Ecto neural progenitor cell (in vitro differentiated cells): ENCODE measurements at regions not wholly inside any gene's neighbourhood (a gene's known extent, or its start where the extent isn't known, plus 50 kb on each side); places are given as distances from the start of the nearest gene placed in this dataset.
"Not testable (repeated sequence)": the region's sequence is repeated elsewhere in the genome, so short reads cannot be mapped to it uniquely, and the experiment has no call there.

Experiments used
- DNase-seq: peaks from one replicate; pipeline ENCODE4 v3.0.0-alpha.2; 2018; ENCODE audit warnings: low spot score

- no peak for DNase-seq
Observed at GRCh38 chr6:144689503-144690040, 404.4 kb downstream of the UTRN start.

GRCh38 chr6:144690133-144690532, 405.0 kb downstream of the UTRN start:
- no peak for DNase-seq

GRCh38 chr6:144690666-144691065, 405.5 kb downstream of the UTRN start:
- DNase-seq = no peak

- DNase-seq = not testable (repeated sequence)
Observed at GRCh38 chr6:144692050-144692449, 406.9 kb downstream of the UTRN start.

GRCh38 chr6:144695858-144696533, 410.9 kb downstream of the UTRN start:
- no peak for DNase-seq

GRCh38 chr6:144696610-144697368, 411.7 kb downstream of the UTRN start:
- DNase-seq = no peak

GRCh38 chr6:144697369-144697760, 412.2 kb downstream of the UTRN start:
- DNase-seq = no peak

GRCh38 chr6:144697801-144698200, 412.7 kb downstream of the UTRN start:
- no peak for DNase-seq

- DNase-seq = no peak
Observed at GRCh38 chr6:144702781-144703180, 417.6 kb downstream of the UTRN start.

- DNase-seq = no peak
Observed at GRCh38 chr6:144710207-144710606, 425.1 kb downstream of the UTRN start.

- DNase-seq = no peak
Observed at GRCh38 chr6:144711661-144712060, 426.5 kb downstream of the UTRN start.

GRCh38 chr6:144712541-144712940, 427.4 kb downstream of the UTRN start:
- no peak for DNase-seq

- DNase-seq = no peak
Observed at GRCh38 chr6:144714021-144714712, 429.0 kb downstream of the UTRN start.

- no peak for DNase-seq
Observed at GRCh38 chr6:144715344-144715743, 430.2 kb downstream of the UTRN start.

- DNase-seq = no peak
Observed at GRCh38 chr6:144718431-144718830, 433.3 kb downstream of the UTRN start.

- DNase-seq = no peak
Observed at GRCh38 chr6:144721232-144721631, 436.1 kb downstream of the UTRN start.

GRCh38 chr6:144722154-144722737, 437.1 kb downstream of the UTRN start:
- no peak for DNase-seq

- no peak for DNase-seq
Observed at GRCh38 chr6:144722925-144723324, 437.8 kb downstream of the UTRN start.

- DNase-seq = no peak
Observed at GRCh38 chr6:144723431-144723830, 438.3 kb downstream of the UTRN start.

- no peak for DNase-seq
Observed at GRCh38 chr6:144724818-144725217, 439.7 kb downstream of the UTRN start.

- no peak for DNase-seq
Observed at GRCh38 chr6:144725736-144726522, 440.8 kb downstream of the UTRN start.

- no peak for DNase-seq
Observed at GRCh38 chr6:144728804-144729203, 443.7 kb downstream of the UTRN start.
